Activated naive CD4-positive, alpha-beta T cell treated with anti-CD3 and anti-CD28 coated beads, Interleukin-2, amount 50 U/mL, for 72 hours (primary cell): ENCODE measurements at regions not wholly inside any gene's neighbourhood (a gene's known extent, or its start where the extent isn't known, plus 50 kb on each side); places are given as distances from the start of the nearest gene placed in this dataset.

Experiments used
- ATAC-seq, 2 donors: fragments of 150-1000 bp; cut with Tn5 transposase; 2 replicates each; pipeline ENCODE4 v1.10.0; 2021; ENCODE audit warnings: mild to moderate bottlenecking in 2 of 2, moderate library complexity in 2 of 2
- DNase-seq, 2 donors: peaks; one replicate each; pipeline ENCODE4 v3.0.0; 2021 to 2022; ENCODE audit warnings: low spot score in 2 of 2
- H3K27ac Mint-ChIP-seq, 2 donors: one replicate each; pipeline ENCODE4 v1.8.0; 2022; ENCODE audit warnings: mild to moderate bottlenecking in 2 of 2, mixed read lengths in 2 of 2
- H3K36me3 Mint-ChIP-seq, 2 donors: one replicate each; pipeline ENCODE4 v1.8.0; 2022; ENCODE audit warnings: mixed read lengths in 2 of 2
- H3K9me3 Mint-ChIP-seq, 2 donors: one replicate each; pipeline ENCODE4 v1.8.0; 2022; ENCODE audit warnings: mixed read lengths in 2 of 2

GRCh38 chr10:43701295-43701694 lies 52.6 kb upstream of the ZNF32 start:
- no peaks in the 10 kb centered on the region for H3K9me3 Mint-ChIP-seq
- no peak overlapping the region for H3K27ac Mint-ChIP-seq
- ATAC-seq = no peak
- no peaks in the 10 kb centered on the region for H3K36me3 Mint-ChIP-seq
- no peak for DNase-seq

- Mint-ChIP-seq H3K36me3 (no peaks in the 10 kb centered on the region), H3K27ac (no peak overlapping the region), H3K9me3 (no peaks in the 10 kb centered on the region)
- DNase-seq = no peak
- ATAC-seq = no peak
These were observed 51.6 kb upstream of the ZNF32 start for GRCh38 chr10:43700306-43700705.

GRCh38 chr10:43699516-43699915 lies 50.8 kb upstream of the ZNF32 start:
- Mint-ChIP-seq H3K9me3 (no peaks in the 10 kb centered on the region), H3K36me3 (no peaks in the 10 kb centered on the region), H3K27ac (no peak overlapping the region)
- ATAC-seq (no peak), DNase-seq (no peak)
